GM12891 (cell line): ENCODE measurements at regions not wholly inside any gene's neighbourhood (a gene's known extent, or its start where the extent isn't known, plus 50 kb on each side); places are given as distances from the start of the nearest gene placed in this dataset.

ENCODE experiments used
- DNase-seq: peaks from one replicate; pipeline ENCODE4 v3.0.0; 2011; ENCODE audit warnings: low spot score; ENCODE audit not compliant: insufficient read length
- FAIRE-seq: peaks from 2 replicates; lab custom pipeline; 2011; peaks lifted over from hg19 to GRCh38; lab: Jason Lieb, UNC
- PAX5 ChIP-seq: IDR thresholded peaks from 2 replicates; pipeline ENCODE4 v1.6.1; 2011; ENCODE audit warnings: low read length, moderate library complexity, mild to moderate bottlenecking; ENCODE audit not compliant: insufficient read depth, severe bottlenecking
- POLR2A ChIP-seq: IDR thresholded peaks from 2 replicates; pipeline ENCODE4 v1.6.1; 2011; ENCODE audit warnings: low read depth, low read length, control low read depth
- POLR2AphosphoS5 ChIP-seq: IDR thresholded peaks from 2 replicates; pipeline ENCODE4 v1.6.1; 2011; ENCODE audit warnings: low read depth, low read length, control low read depth
- POU2F2 ChIP-seq: IDR thresholded peaks from 2 replicates; pipeline ENCODE4 v1.6.1; 2011; ENCODE audit warnings: low read depth, mild to moderate bottlenecking, control low read depth, low read length, moderate library complexity
- SPI1 ChIP-seq: IDR thresholded peaks from 2 replicates; pipeline ENCODE4 v1.6.1; 2011; ENCODE audit warnings: low read depth, low read length, control low read depth
- TAF1 ChIP-seq: IDR thresholded peaks from 2 replicates; pipeline ENCODE4 v1.6.1; 2011; ENCODE audit warnings: low read depth, low read length, control low read depth

DNA sequence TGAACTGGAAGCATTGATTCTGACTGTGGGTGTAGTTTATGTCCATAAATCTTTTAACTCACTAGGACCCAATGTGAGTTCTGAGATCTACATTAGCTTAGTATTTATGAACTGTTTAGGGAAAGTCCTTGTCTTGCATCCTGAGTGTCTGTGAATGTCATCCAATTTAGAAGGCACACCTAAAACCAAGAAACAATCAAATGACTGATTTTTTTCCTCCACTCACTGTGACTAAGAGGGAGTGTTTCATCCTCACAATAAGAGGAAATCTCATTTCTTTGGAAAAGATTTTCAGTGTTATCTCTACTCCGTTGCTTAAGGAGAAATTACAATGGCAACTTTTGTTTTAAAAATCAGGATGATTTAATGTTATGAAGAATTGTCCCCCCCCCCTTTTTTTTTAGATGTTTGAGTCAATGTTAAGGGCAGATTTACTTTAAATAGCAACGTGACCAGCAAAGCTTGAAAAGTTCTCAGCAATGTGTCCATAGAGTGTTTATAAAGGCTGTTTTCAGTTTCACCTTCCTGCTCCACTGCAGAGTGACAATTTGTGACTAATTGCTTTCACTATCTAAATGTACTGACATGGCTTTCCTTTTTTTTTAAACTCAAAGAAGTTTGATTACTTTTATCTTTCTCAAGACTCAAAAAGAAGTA is 173.0 kb downstream of the SPCS3 start:
- DNase-seq (peak; percentile 8), FAIRE-seq (peak; percentile 33)
- TF ChIP-seq PAX5 (peak; percentile 30), POLR2AphosphoS5 (no peak)

- no peak for TF ChIP-seq SPI1
- TF ChIP-seq PAX5, result no peak
- no peak for TF ChIP-seq TAF1
- no peak for TF ChIP-seq POLR2A
- TF ChIP-seq POU2F2, result no peak
- TF ChIP-seq POLR2AphosphoS5, result no peak
- no peak for DNase-seq
- FAIRE-seq, result no peak
Measured at GRCh38 chr4:176498617-176499256, 179.0 kb downstream of the SPCS3 start.

- FAIRE-seq (no peak), DNase-seq (no peak)
- TF ChIP-seq PAX5 (no peak), POU2F2 (no peak), SPI1 (no peak), TAF1 (no peak)
Measured at GRCh38 chr4:176499518-176499917, 179.8 kb downstream of the SPCS3 start.

DNA sequence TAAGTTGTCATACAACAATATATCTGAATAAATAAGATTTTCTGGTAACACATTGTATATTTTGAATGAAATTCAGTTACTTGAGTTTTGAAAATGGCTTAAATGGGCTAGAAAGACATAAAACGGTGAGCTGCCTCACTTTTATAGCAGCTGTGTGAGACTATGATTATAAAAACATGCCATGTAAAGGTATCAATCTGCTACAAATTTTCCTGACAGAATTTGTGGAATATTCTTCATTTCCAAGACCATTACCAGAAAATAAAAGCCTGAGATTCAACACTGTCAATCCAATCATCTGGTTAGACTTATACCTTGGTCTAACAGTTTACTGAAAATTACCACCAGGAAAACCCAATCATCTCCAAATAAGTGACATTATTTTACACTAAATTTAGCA is 181.1 kb downstream of the SPCS3 start:
- no peak for DNase-seq
- FAIRE-seq, result no peak
- TF ChIP-seq PAX5 (no peak), TAF1 (no peak), SPI1 (no peak), POLR2A (no peak), POLR2AphosphoS5 (no peak), POU2F2 (no peak)

DNA sequence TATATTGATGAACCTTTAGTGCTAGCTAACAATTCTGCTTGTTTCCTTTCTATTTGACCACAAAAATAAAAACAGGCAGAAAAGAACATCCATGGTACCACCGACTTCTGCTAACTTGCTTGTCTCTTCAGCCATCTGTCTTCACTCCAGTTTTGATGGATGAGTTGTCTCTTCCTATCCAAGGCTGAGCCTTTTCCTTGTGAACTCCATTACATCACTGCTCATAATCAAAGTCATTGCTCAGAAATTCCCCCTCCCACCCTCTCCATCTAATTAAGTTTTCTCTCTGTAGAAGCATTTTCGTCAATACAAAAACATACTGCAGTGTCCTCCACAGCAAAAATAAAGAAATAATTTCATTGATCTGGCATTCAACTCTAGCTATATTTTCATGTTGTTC is 184.4 kb downstream of the SPCS3 start:
- no peak for TF ChIP-seq POLR2AphosphoS5
- TF ChIP-seq TAF1, result no peak
- TF ChIP-seq SPI1, result no peak
- no peak for TF ChIP-seq POLR2A
- no peak for TF ChIP-seq PAX5
- TF ChIP-seq POU2F2, result no peak
- FAIRE-seq, result no peak
- no peak for DNase-seq

- no peak for FAIRE-seq
- no peak for TF ChIP-seq TAF1
- TF ChIP-seq POLR2A, result no peak
- no peak for TF ChIP-seq SPI1
- TF ChIP-seq PAX5, result no peak
- no peak for TF ChIP-seq POU2F2
- no peak for DNase-seq
Measured at GRCh38 chr4:176507845-176508533, 188.2 kb downstream of the SPCS3 start.

DNA sequence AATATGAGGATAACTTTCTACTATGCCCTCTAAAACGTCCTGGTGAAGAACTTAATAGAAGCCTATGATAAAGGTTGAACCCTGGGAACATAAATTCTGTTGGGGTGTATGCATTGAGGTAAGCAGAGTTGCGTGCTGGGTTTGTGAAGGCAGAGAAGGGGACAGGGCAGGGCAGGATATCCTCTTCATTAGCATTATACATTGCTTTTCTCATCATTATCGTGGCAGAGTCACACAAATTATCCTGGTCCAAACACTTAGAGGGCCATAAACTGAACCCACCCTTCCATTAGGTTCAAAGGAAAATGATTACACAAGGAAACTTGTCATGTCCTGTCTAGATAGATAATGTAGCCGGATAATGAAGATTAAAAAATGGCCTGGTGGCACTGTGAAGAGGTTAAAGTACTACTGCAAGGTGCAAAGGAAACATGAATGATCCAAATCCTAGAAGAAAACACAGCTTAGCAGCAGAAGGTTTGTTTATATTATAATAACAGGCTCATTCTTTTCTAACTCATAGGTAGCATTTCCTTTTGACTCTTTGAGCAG is 189.1 kb downstream of the SPCS3 start:
- no peak for TF ChIP-seq SPI1
- TF ChIP-seq POLR2A, result no peak
- TF ChIP-seq POLR2AphosphoS5, result no peak
- TF ChIP-seq POU2F2, result no peak
- no peak for TF ChIP-seq PAX5
- TF ChIP-seq TAF1, result no peak
- no peak for FAIRE-seq

DNA sequence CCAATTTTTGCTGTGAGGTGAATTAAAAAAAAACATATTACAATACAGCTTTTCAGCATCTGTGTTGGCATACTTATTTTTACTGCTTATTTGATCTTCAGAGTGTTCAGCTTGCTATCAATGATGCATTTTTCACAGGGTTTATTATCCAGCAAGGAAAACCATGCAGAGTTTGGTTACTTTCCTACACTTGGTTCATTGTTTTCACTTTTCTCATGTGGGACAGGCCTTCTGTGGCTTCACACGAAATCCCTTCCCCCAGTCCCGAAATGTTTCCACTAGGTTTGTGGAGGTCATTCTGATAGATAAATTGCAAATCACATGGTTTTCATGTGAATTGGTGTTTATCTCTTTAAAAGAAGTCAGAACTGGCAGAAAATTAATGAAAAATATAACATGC is 205.8 kb downstream of the SPCS3 start:
- no peak for TF ChIP-seq PAX5
- TF ChIP-seq POU2F2, result no peak
- TF ChIP-seq SPI1, result no peak
- no peak for TF ChIP-seq TAF1
- TF ChIP-seq POLR2A, result no peak
- TF ChIP-seq POLR2AphosphoS5, result no peak
- DNase-seq, result no peak
- no peak for FAIRE-seq

More for the DNA sequence above, 189.1 kb downstream of the SPCS3 start:
- DNase-seq, result no peak

GRCh38 chr4:176526704-176527103 is 206.9 kb downstream of the SPCS3 start:
- FAIRE-seq (no peak), DNase-seq (no peak)
- TF ChIP-seq SPI1 (no peak), POU2F2 (no peak), TAF1 (no peak), POLR2AphosphoS5 (no peak)
